ENCODE measurements at regions not wholly inside any gene's neighbourhood (a gene's known extent, or its start where the extent isn't known, plus 50 kb on each side); places are given as distances from the start of the nearest gene placed in this dataset.

GRCh38 chr3:113118336-113118735 lies 93.0 kb upstream of the BOC start:
- H3K4me3 ChIP-seq (ENCODE audit: low read length) = no peak overlapping the region
- no peak for DNase-seq (ENCODE audit: low read depth)
- no peak for TF ChIP-seq CTCF (conservative IDR thresholded peaks at IDR 0.05; ENCODE audit: low read length)

GRCh38 chr3:113124256-113124830 lies 87.0 kb upstream of the BOC start:
- H3K4me3 ChIP-seq (ENCODE audit: low read length) = no peak overlapping the region
- DNase-seq (ENCODE audit: low read depth) = no peak
- no peak for TF ChIP-seq CTCF (conservative IDR thresholded peaks at IDR 0.05; ENCODE audit: low read length)

- no peak for TF ChIP-seq CTCF (conservative IDR thresholded peaks at IDR 0.05; ENCODE audit: low read length)
- DNase-seq (ENCODE audit: low read depth) = no peak
- no peak overlapping the region for H3K4me3 ChIP-seq (ENCODE audit: low read length)
These were observed 85.4 kb upstream of the BOC start for GRCh38 chr3:113125951-113126350.

GRCh38 chr3:113128386-113129015 lies 82.9 kb upstream of the BOC start:
- H3K4me3 ChIP-seq (ENCODE audit: low read length) = no peak overlapping the region
- no peak for TF ChIP-seq CTCF (conservative IDR thresholded peaks at IDR 0.05; ENCODE audit: low read length)
- no peak for DNase-seq (ENCODE audit: low read depth)

- DNase-seq (ENCODE audit: low read depth) = peak; percentile 20
- no peak overlapping the region for H3K4me3 ChIP-seq (ENCODE audit: low read length)
- no peak for TF ChIP-seq CTCF (conservative IDR thresholded peaks at IDR 0.05; ENCODE audit: low read length)
These were observed 82.2 kb upstream of the BOC start for GRCh38 chr3:113129168-113129567.

- TF ChIP-seq CTCF (conservative IDR thresholded peaks at IDR 0.05; ENCODE audit: low read length) = peak; percentile 32; the same call in 1 of the 2 replicates
- no peak overlapping the region for H3K4me3 ChIP-seq (ENCODE audit: low read length)
These were observed 78.8 kb upstream of the BOC start for GRCh38 chr3:113132571-113132996.

GRCh38 chr3:113133140-113133539 lies 78.2 kb upstream of the BOC start:
- no peak overlapping the region for H3K4me3 ChIP-seq (ENCODE audit: low read length)

More at GRCh38 chr3:113132571-113132996, 78.8 kb upstream of the BOC start:
- peak; percentile 78 for DNase-seq (ENCODE audit: low read depth)

More at GRCh38 chr3:113133140-113133539, 78.2 kb upstream of the BOC start:
- TF ChIP-seq CTCF (conservative IDR thresholded peaks at IDR 0.05; ENCODE audit: low read length) = no peak
- no peak for DNase-seq (ENCODE audit: low read depth)

Data from AG10803 (cell line).